Caco-2 (cell line): ENCODE measurements at regions not wholly inside any gene's neighbourhood (a gene's known extent, or its start where the extent isn't known, plus 50 kb on each side); places are given as distances from the start of the nearest gene placed in this dataset.

Experiments used
- BruUV-seq: library from RNA; stranded (reverse); fragments of 400-500 nt; replicated peaks from 2 replicates; lab custom pipeline; 2021; lab: Mats Ljungman, UMichigan
- CTCF ChIA-PET: fragments of 300-600 bp; sonication (Branson Sonifier 250); formaldehyde crosslinking; loops from one replicate; lab custom pipeline; 2022; ENCODE audit warnings: antibody characterized with exemption; lab: Charles Lee
- POLR2A ChIA-PET: fragments of 300-600 bp; sonication (Branson Sonifier 250); formaldehyde crosslinking; loops from one replicate; lab custom pipeline; 2022; ENCODE audit warnings: antibody characterized with exemption; lab: Charles Lee
- DNase-seq, 2 experiments: peaks; one replicate each; pipeline versions ENCODE4 v3.0.0 to v3.0.0-alpha.2; 2020 to 2022
- H3K27me3 ChIP-seq: replicated peaks from 2 replicates; pipeline ENCODE4 v1.6.0; 2011; ENCODE audit warnings: low read length; ENCODE audit not compliant: control insufficient read depth, insufficient read depth
- H3K36me3 ChIP-seq: 2 replicates; pipeline ENCODE4 v1.5.1; 2011; ENCODE audit warnings: low read length; ENCODE audit not compliant: control insufficient read depth, insufficient read depth
- H3K4me1 ChIP-seq: fragments of 250-450 bp; sonication (Bioruptor Pico); 2 replicates; pipeline ENCODE4 v1.5.1; 2020; ENCODE audit warnings: mild to moderate bottlenecking
- H3K4me3 ChIP-seq: 2 replicates; pipeline ENCODE4 v1.5.1; 2011; ENCODE audit warnings: low read depth, mild to moderate bottlenecking, control low read depth, low read length
- H3K9me3 ChIP-seq: fragments of 250-450 bp; sonication (Bioruptor Pico); 2 replicates; pipeline ENCODE4 v1.5.1; 2020; ENCODE audit warnings: mild to moderate bottlenecking, moderate library complexity
- H3K27ac Mint-ChIP-seq: one replicate; pipeline ENCODE4 v1.8.0; 2022; ENCODE audit warnings: mixed read lengths; ENCODE audit not compliant: unreplicated experiment
- H3K27me3 Mint-ChIP-seq: one replicate; pipeline ENCODE4 v1.8.0; 2022; ENCODE audit warnings: mixed read lengths; ENCODE audit not compliant: insufficient read depth, unreplicated experiment
- H3K36me3 Mint-ChIP-seq: one replicate; pipeline ENCODE4 v1.8.0; 2022; ENCODE audit warnings: mild to moderate bottlenecking, mixed read lengths; ENCODE audit not compliant: insufficient read depth, unreplicated experiment
- H3K4me1 Mint-ChIP-seq: one replicate; pipeline ENCODE4 v1.8.0; 2022; ENCODE audit warnings: low read depth, mixed read lengths; ENCODE audit not compliant: unreplicated experiment
- H3K4me3 Mint-ChIP-seq: one replicate; pipeline ENCODE4 v1.8.0; 2022; ENCODE audit warnings: mild to moderate bottlenecking, moderate library complexity, mixed read lengths; ENCODE audit not compliant: unreplicated experiment
- H3K9me3 Mint-ChIP-seq: one replicate; pipeline ENCODE4 v1.8.0; 2022; ENCODE audit warnings: mixed read lengths; ENCODE audit not compliant: unreplicated experiment
- CTCF ChIP-seq, 2 experiments: fragments of 200-600 bp in 1 of 2; IDR thresholded peaks; 1 replicate in 1 of 2; 2 replicates in 1 of 2; pipeline versions ENCODE4 v1.5.1 to v1.8.0; 2011 to 2022; ENCODE audit warnings: antibody characterized with exemption in 1 of 2, control low read depth in 1 of 2, inconsistent platforms in 1 of 2, low read depth in 1 of 2, low read length in 1 of 2, mild to moderate bottlenecking in 1 of 2, moderate library complexity in 1 of 2; ENCODE audit not compliant: insufficient read depth in 1 of 2, severe bottlenecking in 1 of 2, unreplicated experiment in 1 of 2
- intact Hi-C: fragments of 100-400 bp; cut with micrococcal nuclease; formaldehyde crosslinking; loops from one replicate; pipeline ENCODE4 v1.10.0; 2022; ENCODE audit not compliant: unreplicated experiment

- Mint-ChIP-seq H3K4me3 (no peak overlapping the region), H3K27ac (no peak overlapping the region), H3K36me3 (no peaks in the 10 kb centered on the region), H3K9me3 (no peaks in the 10 kb centered on the region), H3K27me3 (peaks cover 2% of the 10 kb centered on the region), H3K4me1 (no peaks in the 10 kb centered on the region)
- TF ChIP-seq CTCF (IDR thresholded peaks at IDR 0.05; ENCODE audit: insufficient read depth in 1 of 2, low read depth in 1 of 2, low read length in 1 of 2, severe bottlenecking in 1 of 2, unreplicated experiment in 1 of 2): no peak
- ChIA-PET CTCF (no interaction called here), POLR2A (no interaction called here)
- BruUV-seq: no TSS peak
- no peak for DNase-seq
- Histone ChIP-seq H3K4me1 (no peaks in the 10 kb centered on the region), H3K36me3 (no peaks in the 10 kb centered on the region), H3K9me3 (no peaks in the 10 kb centered on the region), H3K27me3 (no peaks in the 10 kb centered on the region), H3K4me3 (no peak overlapping the region)
- intact Hi-C loops: no loop called here
Observed at GRCh38 chr1:191592907-191593306, 565.4 kb upstream of the RGS18 start.

DNA sequence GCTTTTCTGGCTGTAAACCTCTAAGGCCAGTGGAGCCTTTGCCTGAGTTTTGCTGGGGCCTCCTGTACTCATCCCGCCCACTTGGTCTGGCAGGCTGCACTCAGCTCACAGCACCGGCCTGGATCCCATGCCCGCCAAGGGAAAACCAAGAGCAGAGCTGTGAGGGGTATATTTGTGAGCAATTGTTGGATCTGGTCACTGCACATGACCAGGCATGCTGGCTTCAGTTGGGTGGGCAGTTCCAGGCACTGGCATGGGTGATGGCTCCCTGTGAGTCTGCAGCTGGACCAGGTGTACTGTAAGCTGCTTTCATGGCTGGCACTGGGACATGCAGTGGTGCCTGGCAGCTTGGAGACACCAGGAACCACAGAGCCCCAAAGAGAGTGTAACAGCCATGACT is 563.1 kb upstream of the RGS18 start:
- H3K36me3 Mint-ChIP-seq: no peaks in the 10 kb centered on the region
- intact Hi-C loops: no loop called here
- Histone ChIP-seq H3K27me3 (no peaks in the 10 kb centered on the region), H3K9me3 (no peaks in the 10 kb centered on the region), H3K4me3 (no peak overlapping the region), H3K4me1 (no peaks in the 10 kb centered on the region), H3K36me3 (no peaks in the 10 kb centered on the region)
- BruUV-seq: no TSS peak
- H3K27me3 Mint-ChIP-seq: peaks cover 2% of the 10 kb centered on the region
- no peak overlapping the region for H3K27ac Mint-ChIP-seq
- no peak for TF ChIP-seq CTCF (IDR thresholded peaks at IDR 0.05; ENCODE audit: insufficient read depth in 1 of 2, low read depth in 1 of 2, low read length in 1 of 2, severe bottlenecking in 1 of 2, unreplicated experiment in 1 of 2)
- POLR2A ChIA-PET: no interaction called here
- no peaks in the 10 kb centered on the region for H3K4me1 Mint-ChIP-seq
- CTCF ChIA-PET: no interaction called here
- H3K4me3 Mint-ChIP-seq: no peak overlapping the region
- DNase-seq: no peak
- no peaks in the 10 kb centered on the region for H3K9me3 Mint-ChIP-seq

DNA sequence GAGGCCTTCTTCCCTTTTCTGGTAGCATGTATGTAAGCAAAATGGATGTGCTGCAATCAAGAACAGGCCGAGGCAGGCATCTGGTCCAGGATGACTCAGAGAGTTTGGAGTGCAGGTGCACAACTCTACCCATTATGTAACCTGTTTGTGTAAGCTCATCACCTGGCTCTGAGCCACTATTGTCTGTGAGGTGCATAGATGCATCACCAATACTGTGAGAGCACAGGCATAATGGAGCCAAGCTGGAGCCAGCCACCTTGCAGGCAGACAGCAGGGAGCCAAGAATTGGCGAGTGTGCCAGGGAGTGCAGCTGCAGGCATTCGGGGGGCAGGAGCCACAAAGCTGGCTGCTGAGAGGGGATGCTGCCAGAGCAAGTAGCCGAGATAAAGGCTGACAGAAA is 549.9 kb upstream of the RGS18 start:
- Histone ChIP-seq H3K36me3 (no peaks in the 10 kb centered on the region), H3K4me3 (no peak overlapping the region), H3K27me3 (no peaks in the 10 kb centered on the region), H3K9me3 (no peaks in the 10 kb centered on the region; the same call in 1 of the 2 replicates), H3K4me1 (no peaks in the 10 kb centered on the region)
- Mint-ChIP-seq H3K9me3 (no peaks in the 10 kb centered on the region), H3K27ac (no peak overlapping the region), H3K4me3 (no peak overlapping the region), H3K36me3 (no peaks in the 10 kb centered on the region), H3K4me1 (no peaks in the 10 kb centered on the region), H3K27me3 (no peaks in the 10 kb centered on the region)
- TF ChIP-seq CTCF (IDR thresholded peaks at IDR 0.05; ENCODE audit: insufficient read depth in 1 of 2, low read depth in 1 of 2, low read length in 1 of 2, severe bottlenecking in 1 of 2, unreplicated experiment in 1 of 2): no peak
- no peak for DNase-seq
- ChIA-PET POLR2A (no interaction called here), CTCF (no interaction called here)
- BruUV-seq: no TSS peak
- intact Hi-C loops: no loop called here
